IPS-15b (cell line): ENCODE measurements at regions not wholly inside any gene's neighbourhood (a gene's known extent, or its start where the extent isn't known, plus 50 kb on each side); places are given as distances from the start of the nearest gene placed in this dataset.

ENCODE experiments used
- H3K27me3 ChIP-seq: one replicate; pipeline ENCODE4 v1.6.1; 2013; ENCODE audit warnings: low read length; ENCODE audit not compliant: control insufficient read depth, insufficient read depth
- H3K36me3 ChIP-seq: one replicate; pipeline ENCODE4 v1.6.1; 2013; ENCODE audit warnings: low read length; ENCODE audit not compliant: control insufficient read depth, insufficient read depth
- H3K4me1 ChIP-seq: one replicate; pipeline ENCODE4 v1.6.1; 2013; ENCODE audit warnings: mild to moderate bottlenecking, low read length; ENCODE audit not compliant: control insufficient read depth, insufficient read depth
- H3K4me3 ChIP-seq: one replicate; pipeline ENCODE4 v1.5.1; 2013; ENCODE audit warnings: low read depth, low read length
- H3K9ac ChIP-seq: one replicate; pipeline ENCODE4 v1.6.1; 2013; ENCODE audit warnings: low read depth, mild to moderate bottlenecking, low read length
- H3K9me3 ChIP-seq: one replicate; pipeline ENCODE4 v1.6.1; 2013; ENCODE audit warnings: mild to moderate bottlenecking, low read length; ENCODE audit not compliant: control insufficient read depth, insufficient read depth

DNA sequence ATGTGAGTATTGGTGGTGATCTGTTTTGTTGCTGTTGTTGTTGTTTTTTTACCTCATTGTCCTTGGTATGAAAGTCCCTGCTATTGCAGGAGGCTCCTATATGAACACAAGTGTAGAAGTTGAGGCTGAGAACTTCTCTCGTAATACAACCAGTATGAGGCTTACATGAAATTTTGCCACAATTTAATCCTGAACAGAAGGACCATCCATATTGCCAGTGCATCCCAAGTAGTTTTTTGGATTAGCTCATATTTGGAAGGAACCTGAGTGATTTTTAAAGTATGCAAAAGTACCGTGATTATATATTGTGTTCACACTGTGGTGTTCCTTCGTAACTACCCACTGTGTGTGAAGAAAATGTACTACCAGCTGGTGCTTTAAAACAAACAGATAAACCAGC, 2095.5 kb upstream of the WWC1 start:
- no peaks in the 10 kb centered on the region for H3K9me3 ChIP-seq

DNA sequence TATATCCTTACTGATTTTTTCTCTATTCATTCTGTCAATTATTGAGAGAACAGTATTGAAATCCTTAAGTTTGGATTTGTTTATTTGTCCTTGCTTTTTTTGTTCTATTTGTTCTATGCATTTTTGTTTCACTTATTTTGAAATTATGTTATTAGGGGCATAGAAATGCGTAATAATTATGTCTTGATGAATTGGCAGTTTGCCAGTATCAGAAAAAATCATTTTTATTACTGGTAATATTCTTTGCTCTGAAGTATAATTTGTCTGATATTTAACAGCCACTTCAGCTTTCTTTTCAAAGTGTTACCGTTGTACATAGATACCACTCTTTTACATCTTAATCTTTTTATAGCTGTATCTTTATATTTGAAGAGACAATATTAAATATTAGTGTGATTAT, 2090.9 kb upstream of the WWC1 start:
- H3K9me3 ChIP-seq: no peaks in the 10 kb centered on the region
- H3K4me3 ChIP-seq: no peak overlapping the region
- H3K9ac ChIP-seq: no peak overlapping the region
- H3K27me3 ChIP-seq: no peaks in the 10 kb centered on the region
- H3K4me1 ChIP-seq: no peaks in the 10 kb centered on the region
- no peaks in the 10 kb centered on the region for H3K36me3 ChIP-seq

More for the DNA sequence above, 2095.5 kb upstream of the WWC1 start:
- Histone ChIP-seq H3K9ac (no peak overlapping the region), H3K27me3 (no peaks in the 10 kb centered on the region), H3K36me3 (no peaks in the 10 kb centered on the region), H3K4me1 (no peaks in the 10 kb centered on the region), H3K4me3 (no peak overlapping the region)

DNA sequence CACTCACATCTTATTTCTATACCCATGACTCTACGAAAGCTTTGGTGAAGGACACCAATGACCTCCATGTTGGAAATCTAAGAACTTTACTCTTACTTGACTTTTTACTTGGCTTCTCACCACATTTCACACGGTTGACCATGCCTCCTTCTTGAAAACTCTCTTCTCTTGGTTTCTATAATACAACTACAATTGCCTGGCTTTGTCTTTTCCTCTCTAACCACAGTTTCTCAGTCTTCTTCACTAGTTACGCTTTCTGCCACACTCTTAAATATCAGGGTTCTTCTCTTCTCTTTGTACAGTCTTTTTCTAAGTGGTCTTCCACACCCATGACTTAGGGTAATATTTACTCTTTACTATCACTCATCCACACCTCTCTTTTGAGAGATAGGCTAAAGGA, 2079.8 kb upstream of the WWC1 start:
- Histone ChIP-seq H3K27me3 (no peaks in the 10 kb centered on the region), H3K9me3 (no peaks in the 10 kb centered on the region), H3K36me3 (no peaks in the 10 kb centered on the region), H3K4me3 (no peak overlapping the region), H3K9ac (no peak overlapping the region), H3K4me1 (no peaks in the 10 kb centered on the region)

DNA sequence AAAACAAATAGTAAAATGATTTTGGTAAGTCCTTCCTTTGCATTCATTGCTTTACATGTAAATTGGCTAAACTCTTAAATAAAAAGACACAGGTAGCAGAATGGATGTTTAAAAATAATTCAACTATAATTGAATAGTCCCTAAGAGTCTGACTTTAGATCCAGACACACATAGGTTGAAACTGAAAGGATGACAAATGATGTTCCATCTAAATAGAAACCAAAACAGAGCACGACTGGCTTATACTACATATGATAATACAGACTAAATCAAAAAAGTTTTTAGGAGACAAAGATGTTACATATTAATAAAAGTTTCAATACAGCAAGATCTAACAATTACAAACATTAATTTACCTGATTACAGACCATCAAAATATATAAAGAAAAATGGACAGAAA, 2055.1 kb upstream of the WWC1 start:
- Histone ChIP-seq H3K36me3 (no peaks in the 10 kb centered on the region), H3K9ac (no peak overlapping the region), H3K4me1 (no peaks in the 10 kb centered on the region), H3K9me3 (no peaks in the 10 kb centered on the region), H3K27me3 (no peaks in the 10 kb centered on the region), H3K4me3 (no peak overlapping the region)

- no peaks in the 10 kb centered on the region for H3K9me3 ChIP-seq
Measured at GRCh38 chr5:166240705-166241104, 2050.7 kb upstream of the WWC1 start.

GRCh38 chr5:166245556-166245955, 2045.9 kb upstream of the WWC1 start:
- no peaks in the 10 kb centered on the region for H3K9me3 ChIP-seq
- no peaks in the 10 kb centered on the region for H3K4me1 ChIP-seq
- no peaks in the 10 kb centered on the region for H3K36me3 ChIP-seq
- no peaks in the 10 kb centered on the region for H3K27me3 ChIP-seq
- no peak overlapping the region for H3K9ac ChIP-seq
- no peak overlapping the region for H3K4me3 ChIP-seq

More at GRCh38 chr5:166240705-166241104, 2050.7 kb upstream of the WWC1 start:
- no peaks in the 10 kb centered on the region for H3K36me3 ChIP-seq
- no peak overlapping the region for H3K9ac ChIP-seq
- no peak overlapping the region for H3K4me3 ChIP-seq
- no peaks in the 10 kb centered on the region for H3K27me3 ChIP-seq
- H3K4me1 ChIP-seq: no peaks in the 10 kb centered on the region

GRCh38 chr5:166251786-166252185, 2039.7 kb upstream of the WWC1 start:
- no peaks in the 10 kb centered on the region for H3K36me3 ChIP-seq
- H3K4me1 ChIP-seq: no peaks in the 10 kb centered on the region
- H3K9me3 ChIP-seq: no peaks in the 10 kb centered on the region
- H3K27me3 ChIP-seq: no peaks in the 10 kb centered on the region
- H3K4me3 ChIP-seq: no peak overlapping the region
- H3K9ac ChIP-seq: no peak overlapping the region

GRCh38 chr5:166257661-166258060, 2033.8 kb upstream of the WWC1 start:
- no peak overlapping the region for H3K4me3 ChIP-seq
- H3K9me3 ChIP-seq: no peaks in the 10 kb centered on the region
- no peaks in the 10 kb centered on the region for H3K4me1 ChIP-seq
- H3K36me3 ChIP-seq: no peaks in the 10 kb centered on the region
- no peak overlapping the region for H3K9ac ChIP-seq
- H3K27me3 ChIP-seq: no peaks in the 10 kb centered on the region

- no peaks in the 10 kb centered on the region for H3K9me3 ChIP-seq
- H3K27me3 ChIP-seq: no peaks in the 10 kb centered on the region
- no peaks in the 10 kb centered on the region for H3K36me3 ChIP-seq
- H3K4me3 ChIP-seq: no peak overlapping the region
- no peak overlapping the region for H3K9ac ChIP-seq
- no peaks in the 10 kb centered on the region for H3K4me1 ChIP-seq
Measured at GRCh38 chr5:166262395-166262794, 2029.0 kb upstream of the WWC1 start.

- H3K4me3 ChIP-seq: no peak overlapping the region
- H3K9ac ChIP-seq: no peak overlapping the region
- H3K9me3 ChIP-seq: no peaks in the 10 kb centered on the region
- no peaks in the 10 kb centered on the region for H3K27me3 ChIP-seq
- no peaks in the 10 kb centered on the region for H3K4me1 ChIP-seq
- no peaks in the 10 kb centered on the region for H3K36me3 ChIP-seq
Measured at GRCh38 chr5:166267907-166268306, 2023.5 kb upstream of the WWC1 start.

DNA sequence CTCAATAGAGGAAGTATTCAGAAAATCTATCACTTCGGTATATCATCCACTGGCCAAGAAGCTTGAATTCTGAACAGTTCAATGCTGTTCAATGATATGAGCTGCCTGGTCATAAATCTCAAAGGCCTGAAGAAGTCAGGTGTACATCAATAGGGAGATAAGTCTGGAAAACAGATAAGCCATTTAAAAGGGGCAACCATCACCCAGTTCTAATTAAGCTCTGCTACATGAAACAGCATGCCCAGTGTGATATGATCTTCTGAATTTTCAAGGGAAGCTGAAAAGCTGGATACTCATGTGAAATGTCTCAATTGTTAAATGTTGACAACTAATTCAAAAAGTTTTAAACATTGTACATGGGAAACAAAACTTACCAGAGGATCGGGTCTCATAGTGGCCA, 2020.7 kb upstream of the WWC1 start:
- Histone ChIP-seq H3K36me3 (no peaks in the 10 kb centered on the region), H3K9ac (no peak overlapping the region), H3K27me3 (no peaks in the 10 kb centered on the region), H3K9me3 (no peaks in the 10 kb centered on the region), H3K4me1 (no peaks in the 10 kb centered on the region), H3K4me3 (no peak overlapping the region)

- Histone ChIP-seq H3K36me3 (no peaks in the 10 kb centered on the region), H3K27me3 (no peaks in the 10 kb centered on the region), H3K4me1 (no peaks in the 10 kb centered on the region), H3K4me3 (no peak overlapping the region), H3K9me3 (no peaks in the 10 kb centered on the region), H3K9ac (no peak overlapping the region)
Measured at GRCh38 chr5:166276006-166276405, 2015.4 kb upstream of the WWC1 start.

- H3K4me3 ChIP-seq: no peak overlapping the region
- H3K9ac ChIP-seq: no peak overlapping the region
- no peaks in the 10 kb centered on the region for H3K36me3 ChIP-seq
- no peaks in the 10 kb centered on the region for H3K9me3 ChIP-seq
- no peaks in the 10 kb centered on the region for H3K4me1 ChIP-seq
- H3K27me3 ChIP-seq: no peaks in the 10 kb centered on the region
Measured at GRCh38 chr5:166279828-166280227, 2011.6 kb upstream of the WWC1 start.
